Epithelial cell of prostate (primary cell): ENCODE measurements at regions not wholly inside any gene's neighbourhood (a gene's known extent, or its start where the extent isn't known, plus 50 kb on each side); places are given as distances from the start of the nearest gene placed in this dataset.
A peak's percentile ranks its signal among the peaks of the same experiment; 100 is the strongest.

Experiments used
- DNase-seq: peaks from one replicate; pipeline ENCODE4 v3.0.0-alpha.2; 2011; ENCODE audit warnings: low read depth, low spot score
- H3K27ac ChIP-seq: fragments of 450-650 bp; 2 replicates; pipeline ENCODE4 v1.5.1; 2017; ENCODE audit warnings: mild to moderate bottlenecking

- no peak overlapping the region for H3K27ac ChIP-seq
- DNase-seq: no peak
These were observed 691.3 kb downstream of the SORCS1 start for GRCh38 chr10:106473129-106473685.

- no peak overlapping the region for H3K27ac ChIP-seq
- no peak for DNase-seq
These were observed 697.0 kb downstream of the SORCS1 start for GRCh38 chr10:106467506-106467905.

- DNase-seq: no peak
These were observed 707.0 kb downstream of the SORCS1 start for GRCh38 chr10:106457522-106457921.

DNA sequence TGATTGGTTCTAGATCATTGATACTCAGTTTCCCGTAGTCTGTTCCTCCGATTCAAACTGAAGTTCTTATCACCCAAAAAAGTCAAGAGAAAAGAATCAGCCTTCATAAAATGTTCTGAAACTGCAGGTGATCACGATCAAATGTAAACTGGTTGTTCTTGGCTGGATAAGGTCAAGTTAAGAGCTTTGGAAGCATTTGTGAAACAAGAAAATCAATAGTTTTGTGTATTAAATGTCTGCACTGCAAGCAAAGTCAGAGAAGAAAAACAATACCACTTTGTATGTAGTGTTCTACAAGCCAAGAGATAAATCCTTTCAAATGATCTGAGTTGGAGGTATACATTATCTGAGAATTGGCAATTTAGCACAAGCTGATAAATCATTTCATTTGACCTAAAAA lies 710.3 kb downstream of the SORCS1 start:
- no peak for DNase-seq
- H3K27ac ChIP-seq: no peak overlapping the region

More at GRCh38 chr10:106457522-106457921, 707.0 kb downstream of the SORCS1 start:
- H3K27ac ChIP-seq: no peak overlapping the region

DNA sequence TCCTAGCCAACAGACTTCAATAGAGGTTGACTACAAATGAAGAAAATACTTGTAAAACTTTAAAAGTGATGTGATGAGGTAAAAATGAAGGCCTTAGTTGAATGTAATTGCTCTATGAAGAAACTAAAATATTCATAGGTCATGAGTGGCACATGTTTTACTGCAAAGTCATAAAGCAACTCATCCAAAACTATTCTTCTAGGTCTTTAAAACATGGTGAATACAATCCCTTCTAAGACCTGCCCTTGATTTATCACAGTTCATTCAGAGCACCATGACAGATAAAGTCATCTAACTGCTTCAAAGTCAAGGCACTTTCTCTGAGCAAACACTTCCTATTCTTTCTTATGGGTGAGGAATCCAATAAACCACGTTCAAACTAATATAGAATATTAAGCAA lies 713.5 kb downstream of the SORCS1 start:
- H3K27ac ChIP-seq: peak overlapping the region; percentile 37
- no peak for DNase-seq

DNA sequence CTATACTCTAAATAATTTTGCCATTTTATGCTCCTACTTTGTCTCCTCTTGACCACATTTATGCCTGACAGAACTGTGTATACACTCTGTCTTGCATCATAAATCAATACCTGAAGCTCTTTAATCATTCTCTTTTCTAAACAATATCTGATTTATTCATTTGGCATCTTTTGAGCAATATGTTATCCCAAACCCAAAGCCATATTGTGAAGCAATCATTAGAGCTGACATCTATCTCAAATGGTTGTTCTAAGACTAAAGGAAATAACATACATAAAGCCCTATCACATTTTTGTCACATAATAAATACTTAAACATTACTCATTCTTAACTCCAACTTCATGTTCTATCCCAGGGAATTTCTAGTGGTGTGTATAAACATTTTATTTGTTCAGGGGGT lies 717.6 kb downstream of the SORCS1 start:
- peak overlapping the region; percentile 34 for H3K27ac ChIP-seq
- no peak for DNase-seq

GRCh38 chr10:106442223-106442622 lies 722.3 kb downstream of the SORCS1 start:
- DNase-seq: no peak
- H3K27ac ChIP-seq: peak overlapping the region; percentile 100

- peak; percentile 58 for DNase-seq
- H3K27ac ChIP-seq: peak overlapping the region; percentile 100
These were observed 723.7 kb downstream of the SORCS1 start for GRCh38 chr10:106440767-106441166.

- DNase-seq: no peak
- H3K27ac ChIP-seq: peak overlapping the region; percentile 100
These were observed 724.2 kb downstream of the SORCS1 start for GRCh38 chr10:106440355-106440754.

- peak overlapping the region; percentile 100 for H3K27ac ChIP-seq
- no peak for DNase-seq
These were observed 725.1 kb downstream of the SORCS1 start for GRCh38 chr10:106439366-106439765.

GRCh38 chr10:106438386-106438785 lies 726.1 kb downstream of the SORCS1 start:
- DNase-seq: no peak
- peak overlapping the region; percentile 100 for H3K27ac ChIP-seq

GRCh38 chr10:106436123-106436715 lies 728.3 kb downstream of the SORCS1 start:
- DNase-seq: peak; percentile 62
- peak overlapping the region; percentile 100 for H3K27ac ChIP-seq

- H3K27ac ChIP-seq: peak overlapping the region; percentile 100
- DNase-seq: no peak
These were observed 729.4 kb downstream of the SORCS1 start for GRCh38 chr10:106435081-106435480.

GRCh38 chr10:106424981-106425380 lies 739.5 kb downstream of the SORCS1 start:
- DNase-seq: no peak
- peak overlapping the region; percentile 97 for H3K27ac ChIP-seq

DNA sequence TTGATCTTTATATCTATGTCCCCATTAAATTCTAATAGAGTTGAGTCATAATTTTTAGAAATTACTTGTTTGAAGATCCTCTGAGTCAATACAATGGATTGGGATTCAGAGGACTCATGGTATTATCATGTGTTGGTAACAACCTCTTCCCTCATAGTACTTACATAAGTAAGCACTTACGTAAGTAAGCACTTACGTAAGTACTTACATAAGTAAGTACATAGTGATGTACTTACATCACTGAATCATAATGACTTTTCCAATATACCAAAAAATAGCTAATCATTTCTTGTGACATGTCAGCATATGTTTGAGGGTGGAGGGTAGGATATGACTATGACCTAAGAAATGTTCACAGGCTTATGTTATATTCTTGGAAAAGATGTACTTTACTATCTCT lies 740.5 kb downstream of the SORCS1 start:
- peak overlapping the region; percentile 97 for H3K27ac ChIP-seq
- peak; percentile 94 for DNase-seq

- DNase-seq: no peak
- no peak overlapping the region for H3K27ac ChIP-seq
These were observed 754.2 kb downstream of the SORCS1 start for GRCh38 chr10:106410331-106410730.

DNA sequence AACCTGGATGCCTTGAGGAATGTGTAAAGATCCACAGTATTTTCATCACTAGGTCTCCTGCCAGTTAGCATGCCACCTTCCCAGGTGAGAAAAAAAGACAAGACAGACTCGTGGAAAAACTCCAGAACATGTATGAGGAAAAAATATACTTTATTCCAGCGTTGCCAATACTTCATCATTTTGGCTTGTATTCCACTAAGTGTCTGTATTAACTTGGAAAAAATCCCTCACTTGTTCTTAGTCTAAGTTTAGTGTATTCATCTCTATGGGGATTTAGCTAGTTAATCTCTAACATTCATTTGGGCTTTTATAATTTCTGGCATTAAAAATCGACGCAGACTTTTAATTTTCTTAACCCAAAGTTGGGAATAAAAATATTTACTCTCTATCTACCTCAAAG lies 759.4 kb downstream of the SORCS1 start:
- DNase-seq: no peak
- no peak overlapping the region for H3K27ac ChIP-seq

- H3K27ac ChIP-seq: no peak overlapping the region
- no peak for DNase-seq
These were observed 762.0 kb downstream of the SORCS1 start for GRCh38 chr10:106402458-106402857.

DNA sequence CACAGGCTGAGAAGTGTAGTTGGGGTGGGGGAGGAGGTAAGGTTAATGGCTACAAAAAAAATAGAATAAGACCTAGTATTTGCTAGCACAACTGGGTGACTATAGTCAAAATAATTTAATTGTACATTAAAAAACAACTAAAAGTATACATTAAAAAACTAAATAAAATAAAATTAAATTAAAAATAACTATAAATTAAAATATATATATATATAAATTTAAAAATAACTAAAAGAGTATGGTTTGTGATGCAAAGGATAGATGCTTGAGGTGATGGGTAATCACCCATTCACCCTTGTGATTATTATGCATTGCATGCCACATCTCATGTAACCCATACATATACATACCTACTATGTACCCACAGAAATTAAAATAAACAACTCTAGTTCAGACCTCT lies 762.5 kb downstream of the SORCS1 start:
- DNase-seq: no peak
- H3K27ac ChIP-seq: no peak overlapping the region

DNA sequence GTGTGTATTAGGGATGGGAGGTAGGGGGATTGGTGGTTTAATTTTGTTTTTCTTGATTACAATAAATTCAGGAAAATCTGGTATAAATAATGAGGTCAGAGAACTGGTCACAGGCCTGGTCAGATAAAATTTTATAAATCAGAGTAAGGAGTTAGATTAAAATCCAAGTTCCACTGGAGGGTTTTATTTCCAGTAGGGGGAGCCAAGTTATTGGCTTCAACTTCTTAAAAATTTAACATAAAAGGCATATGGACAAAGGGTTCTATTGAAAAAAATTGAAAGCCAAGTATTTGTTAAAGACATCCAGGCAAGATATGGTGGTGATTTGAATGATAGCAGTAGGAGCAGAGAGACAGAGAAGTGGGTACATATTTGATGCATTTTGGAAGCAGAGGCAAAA lies 763.3 kb downstream of the SORCS1 start:
- DNase-seq: no peak

GRCh38 chr10:106399112-106399511 lies 765.4 kb downstream of the SORCS1 start:
- no peak overlapping the region for H3K27ac ChIP-seq
- DNase-seq: no peak

More for the DNA sequence above, 763.3 kb downstream of the SORCS1 start:
- no peak overlapping the region for H3K27ac ChIP-seq

- no peak for DNase-seq
- no peak overlapping the region for H3K27ac ChIP-seq
These were observed 768.3 kb downstream of the SORCS1 start for GRCh38 chr10:106396192-106396591.
